Urinary bladder (tissue), 3 donors: ENCODE measurements at regions not wholly inside any gene's neighbourhood (a gene's known extent, or its start where the extent isn't known, plus 50 kb on each side); places are given as distances from the start of the nearest gene placed in this dataset.

Experiments
- DNase-seq: peaks from one replicate; pipeline ENCODE4 v3.0.0-alpha.2; 2015; ENCODE audit errors: extremely low spot score
- H3K27ac ChIP-seq: one replicate; pipeline ENCODE4 v1.5.1; 2013; ENCODE audit warnings: low read depth, mild to moderate bottlenecking, moderate library complexity
- H3K36me3 ChIP-seq: one replicate; pipeline ENCODE4 v1.6.1; 2013; ENCODE audit warnings: mild to moderate bottlenecking, moderate library complexity; ENCODE audit not compliant: insufficient read depth
- H3K4me1 ChIP-seq: one replicate; pipeline ENCODE4 v1.6.1; 2013; ENCODE audit warnings: mild to moderate bottlenecking, moderate library complexity; ENCODE audit not compliant: insufficient read depth
- H3K4me3 ChIP-seq: one replicate; pipeline ENCODE4 v1.5.1; 2013; ENCODE audit warnings: low read depth, low read length
- WGBS: extraction: QIAGEN DNeasy Blood & Tissue Kit; methylation state at CpG from one replicate; pipeline ENCODE4 v1.1.7; 2013; 5-methylcytosine and 5-hydroxymethylcytosine counted together
- donor health status: healthy with polysubstance abuse.
- donor health status: healthy.

DNA sequence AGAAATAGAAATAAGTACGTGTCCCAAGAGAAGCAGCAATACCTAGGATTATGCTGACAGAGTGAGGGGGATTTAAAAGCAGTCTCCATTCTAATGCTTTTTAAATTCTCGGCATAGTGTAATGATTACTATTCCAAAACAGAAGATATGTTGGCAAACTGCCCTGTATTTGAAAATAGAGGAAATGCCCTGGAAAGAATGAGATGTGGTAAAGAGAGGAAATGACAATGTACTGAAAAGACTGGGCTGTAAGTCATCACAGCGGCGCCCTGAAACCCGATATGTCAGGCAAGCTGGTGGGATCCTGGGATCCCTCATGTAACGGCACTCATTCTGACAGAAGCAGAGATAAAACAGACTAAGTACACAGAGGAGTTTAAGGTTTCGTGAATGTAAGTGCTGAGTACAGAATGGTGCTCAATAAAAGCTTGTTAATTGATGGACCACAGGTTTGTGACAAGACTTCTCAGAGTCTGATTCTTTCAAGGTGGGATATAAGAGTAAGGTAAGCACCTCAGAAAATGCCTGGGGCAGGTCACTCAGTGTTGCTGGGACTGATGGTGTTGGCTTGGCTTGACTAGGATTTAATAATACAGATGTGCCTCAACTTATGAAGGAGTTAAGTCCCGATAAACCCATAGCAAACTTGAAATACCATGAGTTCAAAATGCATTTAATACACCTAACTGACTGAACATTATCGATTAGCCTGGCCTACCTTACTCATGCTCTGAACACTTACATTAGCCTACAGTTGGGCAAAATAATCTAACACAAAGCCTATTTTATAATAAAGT is 91.4 kb downstream of the NFKBIZ start:
- Histone ChIP-seq H3K4me3 (no peak overlapping the region), H3K4me1 (no peaks in the 10 kb centered on the region), H3K36me3 (no peaks in the 10 kb centered on the region), H3K27ac (no peak overlapping the region)
- WGBS: 18% methylated on average over 9 of the region's 9 CpGs
- DNase-seq: peak; percentile 61

DNA sequence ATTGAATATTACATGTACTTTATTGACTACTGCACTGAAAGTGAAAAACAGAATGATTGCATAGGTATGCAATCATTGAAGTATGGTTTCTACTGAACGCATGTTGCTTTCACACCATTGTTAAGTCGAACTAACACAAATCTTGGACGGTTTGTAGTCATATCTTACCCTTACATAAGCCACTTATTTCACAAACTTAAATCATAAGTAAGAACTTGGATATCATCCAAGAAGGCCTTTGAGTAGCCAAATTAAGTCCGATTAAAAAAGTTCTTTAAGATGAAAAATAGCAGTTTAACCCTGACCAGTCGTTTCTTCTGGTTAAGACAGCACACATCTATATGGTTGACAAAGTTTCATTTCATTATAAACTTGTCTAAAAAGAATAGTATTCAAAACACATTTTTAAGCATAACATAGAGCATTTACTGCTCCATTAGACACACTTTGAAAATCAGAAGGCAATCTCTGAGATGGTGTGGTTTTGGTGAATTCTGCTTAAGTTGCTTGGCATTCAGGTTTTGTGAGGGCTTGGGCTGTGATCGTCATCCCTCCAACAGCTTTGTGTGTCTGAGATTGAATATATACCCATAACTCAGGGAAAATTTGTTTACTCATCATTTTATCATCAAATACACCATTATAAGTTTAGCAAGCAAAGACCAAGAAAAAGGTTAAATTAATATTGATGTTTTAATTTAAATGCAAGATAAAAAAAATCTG is 92.2 kb downstream of the NFKBIZ start:
- Histone ChIP-seq H3K27ac (no peak overlapping the region), H3K36me3 (no peaks in the 10 kb centered on the region), H3K4me1 (no peaks in the 10 kb centered on the region), H3K4me3 (no peak overlapping the region)
- no peak for DNase-seq
- 57% methylated on average over 6 of the region's 6 CpGs for WGBS

DNA sequence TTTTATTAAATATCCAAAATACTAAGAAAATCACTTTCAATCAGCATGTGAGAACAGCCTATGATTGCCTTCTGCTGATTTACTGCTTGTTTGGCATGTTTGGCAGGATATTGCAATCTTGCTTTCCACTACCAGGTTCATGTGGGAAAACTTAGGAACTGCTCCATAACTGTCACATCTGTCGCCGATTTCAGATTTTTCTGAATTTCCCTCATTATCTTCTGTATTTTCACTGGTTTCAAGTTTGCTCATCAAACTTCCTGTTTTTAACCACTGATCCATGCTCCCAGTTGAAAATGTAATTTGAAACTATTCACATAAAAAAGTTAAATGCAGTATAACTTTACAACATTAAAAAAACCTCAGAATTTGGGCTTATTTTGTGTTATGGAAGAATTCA is 93.0 kb downstream of the NFKBIZ start:
- Histone ChIP-seq H3K27ac (no peak overlapping the region), H3K4me3 (no peak overlapping the region), H3K4me1 (no peaks in the 10 kb centered on the region), H3K36me3 (no peaks in the 10 kb centered on the region)
- no peak for DNase-seq
- WGBS: 35% methylated on average over 2 of the region's 2 CpGs

DNA sequence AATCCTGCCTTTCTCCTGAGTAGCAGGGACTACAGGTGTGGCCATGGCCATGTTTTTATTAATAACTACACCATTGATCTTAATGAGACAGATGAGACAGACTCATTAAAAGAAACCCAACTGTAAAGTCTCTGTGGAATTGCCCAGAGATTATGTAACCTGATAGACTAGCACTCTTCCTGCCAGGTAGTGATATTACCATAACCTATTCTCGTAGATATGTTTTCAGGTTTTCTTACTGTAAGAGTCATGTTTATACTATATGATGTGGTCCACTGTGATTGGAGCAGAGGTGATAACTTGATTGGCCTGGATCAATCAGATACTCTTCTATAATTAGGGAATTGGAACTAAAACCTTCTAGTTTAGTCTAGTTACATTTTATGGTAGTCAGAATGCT is 93.7 kb downstream of the NFKBIZ start:
- 88% methylated on average over 1 of the region's 1 CpG for WGBS
- Histone ChIP-seq H3K4me1 (no peaks in the 10 kb centered on the region), H3K36me3 (no peaks in the 10 kb centered on the region), H3K4me3 (no peak overlapping the region), H3K27ac (no peak overlapping the region)
- no peak for DNase-seq

DNA sequence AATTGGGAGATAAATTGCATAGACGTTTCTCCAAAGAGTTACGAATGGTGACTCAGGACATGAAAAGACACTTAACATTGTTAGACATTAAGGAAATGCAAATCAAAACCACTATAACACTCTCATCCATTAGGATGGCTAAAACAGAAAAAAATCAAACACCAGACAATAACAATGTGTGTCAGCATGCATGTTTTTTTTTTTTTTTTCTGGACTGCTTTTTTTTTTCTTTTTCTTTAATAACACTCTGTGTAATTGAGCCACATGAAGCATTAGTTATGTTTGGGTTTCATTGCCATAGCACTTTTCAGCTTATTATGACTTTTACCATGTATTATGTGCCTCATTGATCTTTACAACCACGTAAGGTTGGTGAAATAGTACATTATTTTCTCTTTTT is 95.0 kb downstream of the NFKBIZ start:
- no peak for DNase-seq
- H3K4me3 ChIP-seq: no peak overlapping the region
- no peak overlapping the region for H3K27ac ChIP-seq
- WGBS: 88% methylated on average over 3 of the region's 3 CpGs
- H3K36me3 ChIP-seq: no peaks in the 10 kb centered on the region
- H3K4me1 ChIP-seq: no peaks in the 10 kb centered on the region

DNA sequence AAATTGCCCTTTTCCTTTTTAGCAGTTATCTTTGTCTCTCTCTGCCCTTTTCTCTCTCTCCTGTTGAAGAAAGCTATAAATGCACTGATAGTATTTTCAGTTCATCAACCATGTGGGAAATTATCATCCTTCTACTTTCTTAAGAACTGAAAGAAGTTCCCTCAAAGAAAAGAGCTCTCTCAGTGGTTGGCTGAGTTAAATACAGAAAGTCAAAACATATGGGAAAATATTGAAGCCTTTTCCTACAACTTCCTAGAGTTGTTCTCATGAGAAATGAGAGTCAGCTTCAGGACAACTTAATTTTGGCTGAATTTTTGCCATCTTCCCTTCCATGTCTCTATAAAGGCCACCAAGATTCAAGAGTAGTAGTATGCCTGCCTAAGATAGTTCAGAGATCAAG is 96.7 kb downstream of the NFKBIZ start:
- Histone ChIP-seq H3K4me1 (no peaks in the 10 kb centered on the region), H3K4me3 (no peak overlapping the region), H3K36me3 (no peaks in the 10 kb centered on the region), H3K27ac (no peak overlapping the region)
- DNase-seq: no peak

DNA sequence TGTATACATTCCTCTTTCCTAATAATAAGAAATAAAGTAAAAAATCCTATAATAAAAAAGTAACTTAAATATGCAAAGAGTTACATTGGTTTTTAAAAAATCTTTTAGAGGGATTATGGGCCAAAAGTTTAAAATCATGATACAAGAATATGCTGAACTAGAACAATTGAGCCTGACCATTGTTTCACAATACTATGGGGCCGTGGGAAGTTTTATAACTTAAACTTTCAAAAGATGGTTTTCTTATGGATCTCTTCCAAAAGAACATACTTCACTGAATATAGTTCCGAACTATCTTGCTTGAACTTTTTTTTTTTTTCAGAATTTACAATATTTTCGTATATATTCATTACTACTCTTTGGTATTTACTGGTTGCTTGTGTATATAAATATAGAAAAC is 97.6 kb downstream of the NFKBIZ start:
- Histone ChIP-seq H3K36me3 (no peaks in the 10 kb centered on the region), H3K4me1 (no peaks in the 10 kb centered on the region), H3K27ac (no peak overlapping the region), H3K4me3 (no peak overlapping the region)
- WGBS: 68% methylated on average over 3 of the region's 3 CpGs
- no peak for DNase-seq

DNA sequence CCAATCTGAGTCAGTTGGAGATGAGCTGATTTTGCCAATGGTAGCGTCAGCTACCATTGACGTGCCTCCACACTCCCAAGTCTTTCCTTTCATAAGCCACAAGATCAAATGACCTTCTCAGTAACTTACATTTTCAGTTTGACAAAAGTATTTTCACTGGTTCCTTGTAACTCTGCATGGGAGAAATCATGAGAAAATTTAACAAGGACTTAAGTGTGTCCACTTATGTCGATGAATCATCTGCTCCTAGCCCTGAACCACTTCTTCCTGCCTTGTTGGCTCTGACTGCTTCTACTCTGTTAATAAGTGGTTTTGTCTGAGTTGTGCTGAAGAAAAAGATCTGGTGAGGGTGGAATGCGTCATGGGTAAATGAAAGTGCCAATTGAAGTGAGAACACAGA is 101.2 kb downstream of the NFKBIZ start:
- Histone ChIP-seq H3K4me1 (no peaks in the 10 kb centered on the region), H3K27ac (no peak overlapping the region), H3K4me3 (no peak overlapping the region), H3K36me3 (no peaks in the 10 kb centered on the region)
- DNase-seq: no peak
- 82% methylated on average over 4 of the region's 4 CpGs for WGBS

DNA sequence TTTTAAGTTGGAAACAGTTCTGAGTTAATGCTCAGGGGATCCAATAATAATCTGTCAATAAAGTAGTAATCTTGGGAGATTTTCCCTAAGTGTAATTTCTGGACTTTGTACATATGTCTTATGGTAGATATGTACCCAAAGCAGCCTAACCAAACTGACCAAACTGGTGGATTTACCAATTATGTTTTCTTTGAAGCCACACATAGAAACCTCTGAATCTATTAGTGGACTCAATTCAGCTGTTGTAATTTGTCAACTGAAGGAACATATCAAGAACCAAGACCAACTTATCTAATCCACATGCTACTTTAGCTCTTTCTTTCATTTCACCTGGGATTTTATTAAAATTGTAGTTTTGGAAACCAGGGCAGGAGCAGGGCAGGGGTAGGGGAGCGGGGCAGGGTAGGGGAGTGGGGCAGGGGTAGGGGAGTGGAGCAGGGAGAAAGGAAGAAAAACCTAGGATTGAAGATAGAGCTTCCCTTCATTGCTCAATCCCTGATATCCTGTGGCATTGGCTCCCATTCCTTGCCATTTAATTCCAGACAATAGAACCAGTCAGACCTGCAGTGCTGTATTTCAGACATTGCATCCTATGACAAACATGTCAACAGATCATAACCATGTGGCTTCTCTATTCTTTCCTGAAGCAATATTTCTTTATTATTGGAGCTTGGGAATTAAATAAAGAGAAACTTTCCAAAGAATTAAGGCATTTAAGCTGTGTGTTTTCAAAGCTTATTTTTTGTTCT is 101.8 kb downstream of the NFKBIZ start:
- DNase-seq: no peak
- H3K4me3 ChIP-seq: no peak overlapping the region
- 100% methylated on average over 1 of the region's 1 CpG for WGBS
- no peak overlapping the region for H3K27ac ChIP-seq
- H3K36me3 ChIP-seq: no peaks in the 10 kb centered on the region
- H3K4me1 ChIP-seq: no peaks in the 10 kb centered on the region

DNA sequence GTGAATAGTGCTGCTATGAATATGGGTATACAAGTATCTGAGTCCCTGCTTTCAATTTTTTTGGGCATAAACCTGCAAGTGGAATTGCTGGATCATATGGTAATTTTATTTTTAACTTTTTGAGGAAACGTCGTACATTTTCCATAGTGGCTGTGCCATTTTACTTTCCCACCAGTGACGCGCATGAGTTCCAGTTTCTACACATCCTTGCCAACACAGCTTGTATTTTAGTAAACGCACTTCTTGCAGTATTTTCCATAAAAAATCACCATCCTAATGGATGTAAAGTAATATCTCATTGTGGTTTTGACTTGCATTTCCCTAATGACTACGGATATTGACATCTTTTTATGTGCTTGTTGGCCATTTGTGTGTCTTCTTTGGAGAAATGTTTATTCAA is 105.0 kb downstream of the NFKBIZ start:
- Histone ChIP-seq H3K36me3 (no peaks in the 10 kb centered on the region), H3K27ac (no peak overlapping the region), H3K4me3 (no peak overlapping the region), H3K4me1 (no peaks in the 10 kb centered on the region)
- WGBS: 86% methylated on average over 6 of the region's 6 CpGs
- DNase-seq: no peak

DNA sequence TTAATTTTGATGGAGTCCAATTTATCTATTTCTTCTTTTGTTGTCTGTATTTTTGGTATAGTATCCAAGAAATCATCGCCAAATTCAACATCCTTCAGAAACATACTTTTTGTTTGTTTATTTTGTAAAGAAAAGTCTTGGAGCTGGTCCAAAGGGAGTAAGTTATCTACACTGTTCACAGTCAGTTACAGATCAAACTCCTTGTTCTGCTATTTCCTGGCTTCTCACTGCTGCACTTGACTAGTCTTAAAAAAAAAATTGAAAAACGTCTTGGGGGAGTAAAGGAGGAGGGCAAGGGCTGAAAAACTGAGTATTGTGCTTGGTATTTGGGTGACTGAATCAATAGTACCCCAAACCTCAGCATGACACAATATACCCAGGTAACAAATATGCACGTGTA is 105.6 kb downstream of the NFKBIZ start:
- Histone ChIP-seq H3K27ac (no peak overlapping the region), H3K4me3 (no peak overlapping the region), H3K36me3 (no peaks in the 10 kb centered on the region), H3K4me1 (no peaks in the 10 kb centered on the region)
- WGBS: 42% methylated on average over 3 of the region's 3 CpGs
- no peak for DNase-seq

DNA sequence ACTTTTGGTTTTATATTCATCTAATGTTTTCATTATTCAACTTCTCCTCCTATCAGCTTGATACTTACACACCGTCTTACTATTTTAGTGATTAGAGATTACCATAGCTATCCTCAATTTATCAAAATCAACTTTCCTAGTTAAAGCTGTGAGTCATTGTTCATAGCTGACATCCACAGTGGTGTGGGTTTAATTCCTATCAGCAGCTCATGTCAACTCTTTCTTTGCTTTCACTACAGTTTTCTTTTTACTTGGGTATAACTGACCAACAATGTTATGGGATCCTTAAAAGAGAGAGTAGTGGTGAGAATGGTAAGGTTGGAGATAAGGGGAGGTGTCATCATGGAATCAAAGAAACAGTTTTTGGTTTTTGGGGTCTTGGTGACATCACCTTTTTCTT is 112.7 kb downstream of the NFKBIZ start:
- DNase-seq: no peak
- H3K27ac ChIP-seq: no peak overlapping the region
- no peaks in the 10 kb centered on the region for H3K36me3 ChIP-seq
- no peaks in the 10 kb centered on the region for H3K4me1 ChIP-seq
- 43% methylated on average over 1 of the region's 1 CpG for WGBS
- H3K4me3 ChIP-seq: no peak overlapping the region

DNA sequence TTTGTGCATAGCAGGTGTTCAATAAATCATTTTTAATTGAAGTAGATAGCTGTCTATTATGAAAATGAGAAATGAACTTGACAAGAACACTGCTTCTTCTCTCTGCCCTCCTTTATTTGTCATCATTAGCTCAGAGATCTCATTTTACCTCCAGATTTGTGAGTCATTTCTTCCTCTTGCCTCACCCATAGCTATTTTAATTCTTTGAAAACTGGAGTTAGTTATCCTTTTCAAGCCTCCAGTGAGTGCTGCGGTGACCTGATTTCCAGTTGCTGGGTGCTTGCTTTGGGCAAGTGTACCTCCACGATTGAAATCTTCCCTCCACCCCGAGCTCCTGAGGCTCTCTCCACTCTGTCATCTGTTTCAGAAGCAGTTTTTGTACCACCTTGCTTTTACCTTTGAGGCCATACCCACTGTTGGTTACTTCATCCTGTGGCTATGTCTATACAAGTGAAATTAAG is 114.6 kb downstream of the NFKBIZ start:
- no peak overlapping the region for H3K27ac ChIP-seq
- no peaks in the 10 kb centered on the region for H3K4me1 ChIP-seq
- H3K36me3 ChIP-seq: no peaks in the 10 kb centered on the region
- H3K4me3 ChIP-seq: no peak overlapping the region
- DNase-seq: no peak
- WGBS: 86% methylated on average over 3 of the region's 3 CpGs

DNA sequence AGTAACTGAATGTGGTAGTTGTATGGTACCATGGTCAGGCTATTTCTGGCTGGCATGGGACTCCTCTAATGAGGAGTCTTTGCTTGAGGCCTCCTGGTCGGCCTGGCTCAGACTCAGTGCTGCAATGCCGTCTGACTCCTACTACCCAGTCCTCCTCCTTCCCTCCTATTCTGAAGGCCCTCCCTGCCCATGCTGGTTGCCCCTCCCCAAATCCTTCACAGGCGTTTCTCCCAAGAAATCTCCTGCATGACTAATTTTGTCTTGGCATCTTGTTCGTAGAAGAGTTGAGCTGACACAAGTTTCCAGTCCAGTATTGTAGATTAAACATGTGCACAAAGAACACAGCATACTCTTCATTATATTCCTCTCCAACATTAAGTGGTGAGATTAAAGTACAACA is 115.5 kb downstream of the NFKBIZ start:
- no peaks in the 10 kb centered on the region for H3K36me3 ChIP-seq
- no peak overlapping the region for H3K27ac ChIP-seq
- WGBS: 67% methylated on average over 4 of the region's 4 CpGs
- no peaks in the 10 kb centered on the region for H3K4me1 ChIP-seq
- DNase-seq: no peak
- H3K4me3 ChIP-seq: no peak overlapping the region
